ENCODE measurements at regions not wholly inside any gene's neighbourhood (a gene's known extent, or its start where the extent isn't known, plus 50 kb on each side); places are given as distances from the start of the nearest gene placed in this dataset.

DNA sequence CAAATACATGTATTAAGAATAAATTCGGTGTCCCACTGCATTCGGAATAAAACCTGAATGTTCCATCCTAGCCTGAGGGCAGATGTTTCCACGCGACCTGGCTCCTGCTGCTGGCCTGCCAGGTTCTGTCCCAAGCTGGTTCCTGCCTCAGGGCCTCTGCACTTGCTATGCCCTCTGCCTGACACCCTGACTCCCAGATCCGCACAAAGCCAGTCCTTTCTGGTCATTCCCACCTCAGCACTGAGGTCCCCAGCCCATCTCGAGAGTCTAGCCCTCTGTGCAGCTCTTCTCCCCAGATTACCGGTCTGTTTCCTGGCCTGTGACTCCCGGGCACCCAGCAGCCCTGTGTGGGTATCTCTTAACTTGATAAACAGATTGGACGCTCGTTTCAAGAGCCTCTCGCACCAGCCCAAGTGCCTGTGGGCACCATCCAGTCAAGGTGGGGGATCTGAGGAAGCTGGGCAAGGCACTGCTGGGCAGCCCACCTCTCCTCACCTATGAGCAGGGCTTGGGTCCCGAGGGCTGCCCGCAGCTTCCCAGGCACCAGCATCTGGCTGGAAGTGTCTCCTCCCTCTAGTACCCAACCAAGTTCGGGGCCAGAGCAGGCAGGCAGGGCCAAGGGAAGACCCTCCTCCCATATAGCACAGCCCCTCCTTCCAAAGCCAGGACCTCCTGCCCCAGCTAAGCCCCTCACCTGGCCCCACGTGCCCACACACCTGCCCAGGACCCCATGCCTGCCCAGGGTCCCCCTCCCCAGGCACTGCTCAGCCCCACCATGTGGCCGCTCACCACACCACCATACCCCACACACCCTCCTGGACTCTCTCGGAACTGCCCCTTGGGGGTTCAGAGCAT is 132.2 kb downstream of the NCOR2 start:
- Histone ChIP-seq H3K4me1 (no peaks in the 10 kb centered on the region), H3K27ac (no peak overlapping the region), H3K36me3 (peaks cover 0 to 4% (median under 1%) of the 10 kb centered on the region in 4 donors), H3K4me3 (no peak overlapping the region), H3K9me3 (no peaks in the 10 kb centered on the region), H3K27me3 (no peaks in the 10 kb centered on the region)
- WGBS (ENCODE audit: insufficient coverage, low coverage, low lambda C conversion rate, missing lambda C conversion rate): 71% methylated on average over 8 of the region's 17 CpGs
- DNase-seq: no peak
- ATAC-seq: no peak
- TF ChIP-seq CTCF (IDR thresholded peaks at IDR 0.05) (no peak), POLR2A (IDR thresholded peaks at IDR 0.05) (no peak)
- intact Hi-C loops (cut with DNase I): no loop called here

GRCh38 chr12:124434354-124434753 is 133.1 kb downstream of the NCOR2 start:
- no peak for DNase-seq
- Histone ChIP-seq H3K4me1 (no peaks in the 10 kb centered on the region), H3K27ac (no peak overlapping the region), H3K4me3 (no peak overlapping the region), H3K27me3 (no peaks in the 10 kb centered on the region), H3K9me3 (no peaks in the 10 kb centered on the region), H3K36me3 (peaks cover 0 to 7% (median 3%) of the 10 kb centered on the region in 4 donors)
- no peak for TF ChIP-seq POLR2A (IDR thresholded peaks at IDR 0.05)
- TF ChIP-seq CTCF (IDR thresholded peaks at IDR 0.05): no peak
- no peak for ATAC-seq
- WGBS (ENCODE audit: insufficient coverage, low coverage, low lambda C conversion rate, missing lambda C conversion rate): 77% methylated on average over 6 of the region's 10 CpGs
- intact Hi-C loops (cut with DNase I): no loop called here

DNA sequence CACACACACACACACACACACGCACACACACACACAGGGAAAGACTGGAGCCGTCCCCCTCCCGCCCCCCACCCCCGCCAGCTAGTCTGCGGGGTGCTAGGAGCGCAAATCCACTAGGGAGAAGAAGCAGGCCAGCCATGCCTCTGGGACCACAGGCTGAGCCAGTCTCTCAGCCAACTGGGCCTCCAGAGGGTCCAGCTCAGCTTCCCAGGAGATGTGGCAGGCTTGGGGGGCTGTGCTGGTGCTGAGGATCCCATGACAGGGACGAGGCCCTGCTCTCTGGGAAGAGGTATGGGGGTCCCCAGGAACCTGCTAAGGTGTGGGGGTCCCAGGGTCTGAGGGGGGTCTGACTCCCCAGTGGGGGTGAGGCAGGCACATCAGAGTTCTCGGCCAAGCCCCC is 133.5 kb downstream of the NCOR2 start:
- Histone ChIP-seq H3K9me3 (no peaks in the 10 kb centered on the region), H3K27ac (no peak overlapping the region), H3K4me3 (no peak overlapping the region), H3K36me3 (peaks cover 0 to 7% (median 3%) of the 10 kb centered on the region in 4 donors), H3K4me1 (no peaks in the 10 kb centered on the region), H3K27me3 (no peaks in the 10 kb centered on the region)
- TF ChIP-seq CTCF (IDR thresholded peaks at IDR 0.05) (no peak), POLR2A (IDR thresholded peaks at IDR 0.05) (no peak)
- no peak for ATAC-seq
- no peak for DNase-seq
- WGBS (ENCODE audit: insufficient coverage, low coverage, low lambda C conversion rate, missing lambda C conversion rate): no CpG with 5 or more reads among the region's 8 CpGs
- intact Hi-C loops (cut with DNase I): no loop called here

DNA sequence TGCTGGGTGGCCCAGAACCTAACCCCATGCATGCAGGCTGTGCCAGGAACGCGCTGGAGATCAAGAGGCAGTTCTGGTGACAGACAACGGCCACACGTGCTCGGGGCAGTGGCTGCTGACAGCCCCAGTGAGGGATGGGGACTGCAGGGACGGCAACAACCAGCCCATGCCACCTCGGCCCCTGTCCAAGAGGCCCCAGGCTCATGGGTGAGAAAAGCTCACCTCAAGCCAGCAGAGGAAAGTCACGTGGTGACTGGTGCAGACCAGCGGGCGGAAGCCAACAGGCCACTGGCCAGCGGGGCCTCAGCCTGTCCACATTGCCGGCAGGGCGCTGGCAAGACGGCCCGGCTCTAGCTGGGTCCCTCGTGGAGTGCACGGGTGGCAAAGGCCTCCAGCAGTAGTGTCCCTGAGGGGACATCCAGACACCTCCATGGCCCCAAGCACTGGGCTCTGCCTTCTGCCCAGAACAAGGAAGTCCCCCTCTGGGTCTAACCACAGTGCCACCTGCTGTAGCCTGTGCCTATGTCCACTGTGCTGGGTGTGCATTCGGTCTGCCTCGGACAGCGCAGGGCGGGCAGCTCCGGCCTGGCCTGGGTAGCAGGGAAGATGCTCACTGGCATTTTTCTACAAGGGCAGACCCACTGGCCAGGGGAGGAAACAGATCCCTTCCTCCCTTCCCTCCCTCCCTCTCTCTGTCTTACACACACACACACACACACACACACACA is 134.1 kb downstream of the NCOR2 start:
- H3K4me3 ChIP-seq: no peak overlapping the region
- TF ChIP-seq POLR2A (IDR thresholded peaks at IDR 0.05): no peak
- TF ChIP-seq CTCF (IDR thresholded peaks at IDR 0.05): no peak
- intact Hi-C loops (cut with DNase I): no loop called here
- no peaks in the 10 kb centered on the region for H3K9me3 ChIP-seq
- peaks cover 0 to 7% (median 3%) of the 10 kb centered on the region in 4 donors for H3K36me3 ChIP-seq
- H3K27me3 ChIP-seq: no peaks in the 10 kb centered on the region
- peak in 1 of 3 donors; percentile 65 for DNase-seq
- 33% methylated on average over 2 of the region's 22 CpGs for WGBS (ENCODE audit: insufficient coverage, low coverage, low lambda C conversion rate, missing lambda C conversion rate)
- peak; percentile 26 to 67 (median 36) for ATAC-seq
- no peak overlapping the region for H3K27ac ChIP-seq
- no peaks in the 10 kb centered on the region for H3K4me1 ChIP-seq

Data from right lobe of liver (tissue), 6 donors.